Large intestine (tissue), 3 donors: ENCODE measurements at regions not wholly inside any gene's neighbourhood (a gene's known extent, or its start where the extent isn't known, plus 50 kb on each side); places are given as distances from the start of the nearest gene placed in this dataset.

Experiments used
- DNase-seq, 2 donors: peaks; one replicate each; pipeline versions ENCODE4 v3.0.0 to v3.0.0-alpha.2; 2013
- H3K27ac ChIP-seq: one replicate; pipeline ENCODE4 v1.5.1; 2013; ENCODE audit warnings: low read length
- H3K27me3 ChIP-seq: 2 replicates; pipeline ENCODE4 v1.6.1; 2013; ENCODE audit warnings: low read length; ENCODE audit not compliant: control insufficient read depth, insufficient read depth
- H3K36me3 ChIP-seq: 2 replicates; pipeline ENCODE4 v1.6.1; 2013; ENCODE audit warnings: low read length; ENCODE audit not compliant: control insufficient read depth, insufficient read depth
- H3K4me1 ChIP-seq: one replicate; pipeline ENCODE4 v1.6.1; 2013; ENCODE audit warnings: low read length; ENCODE audit not compliant: control insufficient read depth, insufficient read depth
- H3K4me3 ChIP-seq: one replicate; pipeline ENCODE4 v1.5.1; 2013; ENCODE audit warnings: low read length
- H3K9me3 ChIP-seq: one replicate; pipeline ENCODE4 v1.6.1; 2013; ENCODE audit warnings: mild to moderate bottlenecking, low read depth, low read length, moderate library complexity; ENCODE audit not compliant: control insufficient read depth
- WGBS: methylation state at CpG from one replicate; pipeline ENCODE4 v1.1.5; 2013; ENCODE audit warnings: low lambda C conversion rate; ENCODE audit not compliant: insufficient coverage; 5-methylcytosine and 5-hydroxymethylcytosine counted together

GRCh38 chr13:107529035-107529434 is 686.3 kb downstream of the LIG4 start:
- Histone ChIP-seq H3K4me3 (no peak overlapping the region), H3K4me1 (no peaks in the 10 kb centered on the region), H3K36me3 (no peaks in the 10 kb centered on the region), H3K27ac (no peak overlapping the region), H3K27me3 (no peaks in the 10 kb centered on the region), H3K9me3 (no peaks in the 10 kb centered on the region)
- no peak for DNase-seq
- 100% methylated on average over 1 of the region's 4 CpGs for WGBS

GRCh38 chr13:107518780-107519179 is 696.6 kb downstream of the LIG4 start:
- no peaks in the 10 kb centered on the region for H3K4me1 ChIP-seq
- no peak overlapping the region for H3K27ac ChIP-seq
- no peak for DNase-seq
- no peaks in the 10 kb centered on the region for H3K27me3 ChIP-seq
- H3K36me3 ChIP-seq, result no peaks in the 10 kb centered on the region
- WGBS, result no CpG with 5 or more reads among the region's 4 CpGs
- no peak overlapping the region for H3K4me3 ChIP-seq
- H3K9me3 ChIP-seq, result no peaks in the 10 kb centered on the region

GRCh38 chr13:107518292-107518691 is 697.0 kb downstream of the LIG4 start:
- 48% methylated on average over 2 of the region's 3 CpGs for WGBS
- Histone ChIP-seq H3K9me3 (no peaks in the 10 kb centered on the region), H3K27me3 (no peaks in the 10 kb centered on the region), H3K4me1 (no peaks in the 10 kb centered on the region), H3K4me3 (no peak overlapping the region), H3K36me3 (no peaks in the 10 kb centered on the region), H3K27ac (no peak overlapping the region)
- no peak for DNase-seq

DNA sequence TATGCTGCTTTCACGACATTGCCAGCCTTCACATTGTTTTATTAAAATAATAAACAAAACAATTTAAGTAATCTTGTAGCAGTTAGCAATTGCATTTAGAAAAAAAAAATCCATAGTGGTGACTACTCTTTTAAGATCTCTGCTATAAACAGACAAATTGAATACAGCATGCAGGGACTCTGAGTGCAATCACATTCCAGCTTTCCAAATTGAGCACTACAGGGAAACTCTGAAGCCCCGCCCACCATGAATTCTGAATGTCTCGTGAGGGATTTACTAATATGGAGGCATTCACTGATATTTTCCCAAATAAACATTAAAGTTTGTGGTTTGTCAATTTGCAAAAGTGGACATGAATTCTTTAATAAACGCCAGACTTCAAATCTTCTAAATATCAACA is 698.8 kb downstream of the LIG4 start:
- H3K4me1 ChIP-seq, result no peaks in the 10 kb centered on the region
- H3K36me3 ChIP-seq, result no peaks in the 10 kb centered on the region
- 80% methylated on average over 1 of the region's 4 CpGs for WGBS
- H3K27me3 ChIP-seq, result no peaks in the 10 kb centered on the region
- no peak for DNase-seq
- no peaks in the 10 kb centered on the region for H3K9me3 ChIP-seq
- no peak overlapping the region for H3K4me3 ChIP-seq
- no peak overlapping the region for H3K27ac ChIP-seq

- no peaks in the 10 kb centered on the region for H3K36me3 ChIP-seq
- no peak for DNase-seq
- H3K9me3 ChIP-seq, result no peaks in the 10 kb centered on the region
- no peak overlapping the region for H3K27ac ChIP-seq
- H3K27me3 ChIP-seq, result no peaks in the 10 kb centered on the region
- 92% methylated on average over 2 of the region's 6 CpGs for WGBS
- no peak overlapping the region for H3K4me3 ChIP-seq
- no peaks in the 10 kb centered on the region for H3K4me1 ChIP-seq
These were observed 702.8 kb downstream of the LIG4 start for GRCh38 chr13:107512551-107512950.

DNA sequence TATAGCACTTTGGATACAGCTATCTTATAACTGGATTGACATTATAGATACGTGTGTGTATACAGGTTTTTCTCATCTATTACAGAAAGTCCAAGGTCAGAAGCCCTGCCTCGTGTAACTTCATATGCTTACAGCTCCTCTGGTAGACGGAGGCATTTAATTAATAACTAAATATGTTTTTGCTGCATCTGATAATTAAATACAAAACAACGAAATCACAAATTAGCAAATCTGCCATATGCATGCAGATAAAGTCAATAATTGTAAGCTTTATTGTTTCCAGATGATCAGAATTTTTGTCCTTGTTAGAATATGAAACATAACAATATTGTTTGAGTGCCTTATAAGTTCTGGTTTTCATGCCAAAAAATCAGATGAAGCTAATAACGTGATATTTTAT is 717.7 kb downstream of the LIG4 start:
- no peaks in the 10 kb centered on the region for H3K4me1 ChIP-seq
- no peak overlapping the region for H3K4me3 ChIP-seq
- H3K27me3 ChIP-seq, result no peaks in the 10 kb centered on the region
- no peak overlapping the region for H3K27ac ChIP-seq
- H3K36me3 ChIP-seq, result no peaks in the 10 kb centered on the region
- 74% methylated on average over 4 of the region's 5 CpGs for WGBS
- no peak for DNase-seq
- H3K9me3 ChIP-seq, result no peaks in the 10 kb centered on the region

DNA sequence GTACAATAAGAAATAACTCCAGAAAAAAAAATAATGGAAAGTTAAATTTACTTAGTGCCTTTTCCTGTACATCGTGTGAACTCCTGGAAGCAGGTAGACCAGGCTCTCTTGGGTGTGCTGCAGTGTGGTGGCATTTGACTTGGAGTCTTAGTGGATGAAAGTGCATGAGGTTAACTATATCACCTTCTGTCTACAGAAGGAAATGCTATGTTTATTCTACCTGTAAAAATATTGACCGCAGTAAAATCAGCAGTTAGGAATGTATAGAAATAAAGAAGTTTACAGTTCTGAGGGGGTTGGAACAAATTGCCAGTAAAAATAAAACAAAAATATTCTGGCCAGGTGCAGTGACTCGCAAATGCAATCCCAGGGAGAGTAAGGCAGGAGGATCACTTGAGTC is 722.1 kb downstream of the LIG4 start:
- Histone ChIP-seq H3K4me1 (no peaks in the 10 kb centered on the region), H3K27ac (no peak overlapping the region), H3K9me3 (no peaks in the 10 kb centered on the region), H3K27me3 (no peaks in the 10 kb centered on the region), H3K4me3 (no peak overlapping the region), H3K36me3 (no peaks in the 10 kb centered on the region)
- WGBS, result no CpG with 5 or more reads among the region's 3 CpGs
- no peak for DNase-seq

DNA sequence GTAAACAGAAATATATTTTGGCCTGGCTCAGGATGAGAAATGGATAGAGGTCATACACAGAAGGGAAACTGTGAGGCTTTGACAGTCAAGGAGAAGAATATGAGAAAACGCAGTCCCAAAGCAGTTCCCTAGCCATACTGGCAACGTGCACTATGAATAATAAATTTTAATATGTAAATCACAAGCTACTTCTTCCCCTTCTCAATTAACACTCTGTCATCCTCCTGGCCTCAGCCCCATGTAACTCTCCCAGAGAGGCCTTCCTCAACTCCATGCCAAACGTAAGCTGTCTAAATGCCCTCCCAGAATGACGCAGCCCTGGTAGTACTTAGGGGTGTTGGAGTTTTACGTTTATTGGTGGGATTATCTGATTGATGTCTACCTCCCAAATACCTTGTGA is 732.6 kb downstream of the LIG4 start:
- no peaks in the 10 kb centered on the region for H3K36me3 ChIP-seq
- H3K4me1 ChIP-seq, result no peaks in the 10 kb centered on the region
- WGBS, result no CpG with 5 or more reads among the region's 5 CpGs
- H3K4me3 ChIP-seq, result no peak overlapping the region
- H3K9me3 ChIP-seq, result no peaks in the 10 kb centered on the region
- H3K27ac ChIP-seq, result no peak overlapping the region
- no peak for DNase-seq
- no peaks in the 10 kb centered on the region for H3K27me3 ChIP-seq

DNA sequence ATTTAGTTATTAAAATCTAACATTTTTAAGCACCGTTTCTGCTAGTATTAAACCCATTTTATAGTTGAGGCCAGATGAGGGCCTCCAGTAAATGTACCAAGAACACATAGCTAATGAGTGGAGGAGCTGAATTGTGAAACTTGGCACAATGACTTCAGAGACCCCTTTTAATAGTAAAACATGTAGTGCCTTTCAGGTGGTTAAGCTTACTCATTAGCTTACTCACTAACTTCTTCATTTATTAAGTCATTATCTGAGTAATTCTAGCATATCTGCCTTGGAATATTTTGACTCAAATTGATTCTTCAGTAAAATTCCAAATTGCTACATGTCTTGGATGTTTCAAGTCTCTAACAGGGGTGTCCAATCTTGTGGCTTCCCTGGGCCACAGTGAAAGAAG is 735.2 kb downstream of the LIG4 start:
- DNase-seq, result no peak
- H3K4me3 ChIP-seq, result no peak overlapping the region
- no peaks in the 10 kb centered on the region for H3K27me3 ChIP-seq
- H3K4me1 ChIP-seq, result no peaks in the 10 kb centered on the region
- no peaks in the 10 kb centered on the region for H3K9me3 ChIP-seq
- no peak overlapping the region for H3K27ac ChIP-seq
- no CpG with 5 or more reads among the region's 1 CpG for WGBS
- H3K36me3 ChIP-seq, result no peaks in the 10 kb centered on the region

- WGBS, result 40% methylated on average over 2 of the region's 3 CpGs
- no peak overlapping the region for H3K4me3 ChIP-seq
- H3K36me3 ChIP-seq, result no peaks in the 10 kb centered on the region
- H3K27me3 ChIP-seq, result no peaks in the 10 kb centered on the region
- H3K4me1 ChIP-seq, result no peaks in the 10 kb centered on the region
- DNase-seq, result no peak
- H3K27ac ChIP-seq, result no peak overlapping the region
- H3K9me3 ChIP-seq, result no peaks in the 10 kb centered on the region
These were observed 737.5 kb downstream of the LIG4 start for GRCh38 chr13:107477772-107478379.

- no peak overlapping the region for H3K27ac ChIP-seq
- 65% methylated on average over 2 of the region's 3 CpGs for WGBS
- no peaks in the 10 kb centered on the region for H3K27me3 ChIP-seq
These were observed 739.4 kb downstream of the LIG4 start for GRCh38 chr13:107475753-107476453.

More at GRCh38 chr13:107475753-107476453, 739.4 kb downstream of the LIG4 start:
- Histone ChIP-seq H3K4me1 (no peaks in the 10 kb centered on the region), H3K36me3 (no peaks in the 10 kb centered on the region), H3K9me3 (no peaks in the 10 kb centered on the region), H3K4me3 (no peak overlapping the region)
- DNase-seq, result no peak
